Hematopoietic multipotent progenitor cell treated with erythropoietin and hydrocortisone succinate and interleukin-3 and kit ligand, for 17 days (in vitro differentiated cells): ENCODE measurements at regions not wholly inside any gene's neighbourhood (a gene's known extent, or its start where the extent isn't known, plus 50 kb on each side); places are given as distances from the start of the nearest gene placed in this dataset.

ENCODE experiments used
- DNase-seq: peaks from one replicate; pipeline ENCODE4 v3.0.0-alpha.2; 2015; ENCODE audit warnings: low spot score

DNA sequence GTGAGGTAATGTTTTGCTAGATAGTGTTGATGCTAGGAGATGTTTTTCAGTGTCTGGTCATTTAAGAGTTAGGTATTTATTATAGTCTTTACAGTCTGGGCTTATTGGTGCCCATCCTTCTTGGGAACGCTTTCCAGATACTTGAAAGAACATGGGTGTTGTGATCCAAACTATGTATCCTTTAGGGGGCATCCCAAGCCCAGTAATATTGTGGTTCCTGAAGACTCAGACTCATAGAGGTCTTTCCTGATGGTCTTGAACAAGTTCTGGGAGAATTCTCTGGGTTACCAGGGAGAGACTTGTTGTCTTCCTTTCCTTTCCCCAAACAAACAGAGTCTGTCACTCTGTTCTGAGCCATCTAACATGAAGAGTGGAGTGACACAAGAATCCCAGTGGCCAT, 99.7 kb upstream of the LRRC3B start:
- DNase-seq = no peak

DNA sequence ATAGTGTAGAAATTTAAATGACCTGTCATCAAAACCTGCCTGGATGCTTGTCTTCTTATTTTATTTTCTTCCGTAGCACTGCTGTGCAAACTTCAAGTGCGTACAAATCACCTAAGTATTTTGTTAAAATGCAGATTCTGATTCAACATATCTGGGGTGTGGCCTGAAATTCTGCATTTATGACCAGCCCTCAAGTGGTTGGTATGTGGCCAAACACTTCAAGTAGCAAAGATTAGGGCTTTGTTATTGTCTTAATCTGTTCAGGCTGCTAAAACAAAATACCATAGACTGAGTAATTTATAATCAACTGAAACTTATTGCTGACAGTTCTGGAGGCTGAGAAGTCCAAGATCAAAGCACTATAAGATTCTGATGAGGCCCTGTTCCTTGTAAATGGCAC, 97.6 kb upstream of the LRRC3B start:
- no peak for DNase-seq

DNA sequence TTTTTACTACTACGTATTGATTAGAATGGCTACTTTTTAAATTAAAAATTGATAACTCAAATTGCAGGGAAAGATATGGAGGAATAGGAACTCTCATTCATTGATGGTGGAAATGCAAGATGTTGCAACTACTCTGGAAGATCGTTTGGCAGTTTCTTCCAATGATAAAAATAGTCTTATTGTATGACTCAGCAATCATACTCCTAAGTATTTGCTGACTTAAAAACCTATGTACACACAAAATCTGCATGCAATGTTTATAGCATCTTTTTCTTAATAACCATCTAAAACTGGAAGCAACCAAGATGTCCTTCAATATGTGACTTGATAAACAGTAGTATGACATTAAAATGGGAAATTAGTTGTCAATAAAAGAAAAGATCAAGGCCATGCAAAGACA, 87.4 kb upstream of the LRRC3B start:
- no peak for DNase-seq

DNA sequence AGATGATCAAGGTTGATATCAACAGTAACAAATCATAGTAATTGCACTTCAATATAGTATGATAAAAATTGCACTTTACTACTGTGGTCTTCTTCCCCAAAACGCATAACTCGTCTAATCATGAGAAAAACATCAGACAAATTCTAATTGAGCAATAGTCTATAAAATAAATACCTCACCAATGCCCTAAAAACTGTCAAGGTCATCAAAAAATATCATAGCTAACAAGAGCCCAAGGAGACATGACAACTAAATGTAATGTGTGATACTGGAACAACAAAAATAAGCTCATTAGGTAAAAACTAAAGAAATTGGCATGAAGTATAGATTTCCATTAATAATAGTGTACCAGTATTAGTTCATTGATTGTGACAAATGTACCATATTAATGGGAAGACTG, 85.6 kb upstream of the LRRC3B start:
- DNase-seq = no peak

DNA sequence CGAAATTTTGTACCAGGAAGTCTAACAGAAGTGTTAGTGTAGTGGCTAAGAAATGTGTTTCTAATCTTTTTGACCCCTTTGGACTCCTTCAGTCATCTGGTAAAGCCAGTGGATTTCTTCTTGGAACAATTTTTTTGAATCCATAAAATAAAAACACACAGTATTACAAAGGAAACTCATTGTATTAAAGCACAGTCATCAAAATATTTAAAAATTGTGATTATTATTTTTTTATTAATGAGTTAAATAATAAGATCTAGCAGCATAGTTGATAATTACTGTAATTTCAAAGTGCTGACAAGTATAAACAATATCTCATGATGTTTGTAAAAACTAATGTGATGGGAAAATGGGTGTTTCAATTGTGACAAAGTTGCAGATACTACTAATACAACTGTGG, 72.2 kb upstream of the LRRC3B start:
- no peak for DNase-seq

DNA sequence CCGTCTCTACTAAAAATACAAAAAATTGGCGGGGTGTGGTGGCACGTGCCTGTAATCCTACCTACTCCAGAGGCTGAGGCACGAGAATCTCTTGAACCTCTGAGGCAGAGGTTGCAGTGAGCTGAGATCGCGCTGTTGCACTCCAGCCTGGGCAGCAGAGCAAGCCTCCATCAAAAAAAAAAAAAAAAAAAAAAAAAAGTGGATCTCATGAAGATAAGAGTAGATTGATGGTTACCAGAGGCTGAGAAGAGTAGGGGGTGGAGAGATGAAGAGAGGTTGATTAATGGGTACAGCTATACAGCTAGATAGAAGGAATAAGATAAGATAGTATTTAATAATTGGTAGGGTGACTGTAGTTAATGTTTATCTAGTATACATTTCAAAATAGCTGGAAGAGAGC, 65.9 kb upstream of the LRRC3B start:
- no peak for DNase-seq

DNA sequence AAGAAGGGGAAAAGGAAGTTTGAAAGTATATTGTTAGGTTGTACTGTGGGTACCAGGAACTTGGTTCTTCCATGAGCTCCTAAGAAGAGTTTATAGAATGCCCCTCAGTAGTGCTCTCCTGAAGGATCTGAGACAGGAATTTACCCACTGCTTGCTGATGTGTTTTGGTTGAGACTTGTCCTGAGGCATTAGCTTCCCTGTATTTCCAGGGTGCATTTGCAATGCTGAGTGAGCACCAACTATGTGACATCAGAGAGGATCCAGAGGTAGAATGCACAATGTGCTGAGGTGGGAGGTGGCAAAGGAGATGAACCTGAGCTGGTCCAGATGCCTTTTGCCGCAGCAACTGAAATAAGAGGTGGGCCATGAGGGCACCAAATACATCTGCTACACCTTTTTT, 64.3 kb upstream of the LRRC3B start:
- no peak for DNase-seq

DNA sequence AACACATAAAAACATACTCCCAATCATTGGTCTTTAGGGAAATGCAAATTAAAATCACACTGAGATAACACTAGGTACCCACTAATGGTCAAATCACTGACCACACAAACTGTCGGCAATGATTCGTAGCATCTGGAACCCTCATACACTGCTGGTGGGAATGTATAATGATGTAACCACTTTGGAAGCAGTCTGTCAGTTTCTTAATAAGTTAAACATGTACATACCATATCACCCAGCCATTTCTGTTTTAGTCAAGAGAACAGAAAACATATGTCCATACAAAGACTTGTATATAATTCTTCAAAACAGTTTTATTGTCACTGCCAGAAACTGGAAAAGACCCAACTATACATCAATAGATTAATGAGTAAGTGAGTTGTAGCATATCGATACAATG, 63.3 kb upstream of the LRRC3B start:
- no peak for DNase-seq

DNA sequence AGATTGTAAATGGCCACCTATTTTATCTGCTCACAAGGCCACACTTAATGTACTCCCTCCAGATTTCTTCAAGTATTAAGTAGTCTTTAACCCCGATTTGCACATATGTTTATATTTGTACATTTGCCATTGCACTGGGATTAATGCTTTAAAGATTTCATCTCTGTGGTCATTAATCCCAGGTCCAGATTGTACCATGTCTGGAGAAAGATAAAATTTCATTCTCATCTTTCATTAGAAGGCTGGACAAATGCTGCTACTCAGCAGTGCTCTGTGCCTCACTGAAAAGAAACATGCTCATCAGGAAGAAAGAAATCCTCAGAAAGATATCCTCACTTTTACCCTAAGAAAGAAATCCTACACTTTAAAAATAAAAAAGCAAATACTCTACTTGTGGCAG, 62.5 kb upstream of the LRRC3B start:
- DNase-seq = no peak

DNA sequence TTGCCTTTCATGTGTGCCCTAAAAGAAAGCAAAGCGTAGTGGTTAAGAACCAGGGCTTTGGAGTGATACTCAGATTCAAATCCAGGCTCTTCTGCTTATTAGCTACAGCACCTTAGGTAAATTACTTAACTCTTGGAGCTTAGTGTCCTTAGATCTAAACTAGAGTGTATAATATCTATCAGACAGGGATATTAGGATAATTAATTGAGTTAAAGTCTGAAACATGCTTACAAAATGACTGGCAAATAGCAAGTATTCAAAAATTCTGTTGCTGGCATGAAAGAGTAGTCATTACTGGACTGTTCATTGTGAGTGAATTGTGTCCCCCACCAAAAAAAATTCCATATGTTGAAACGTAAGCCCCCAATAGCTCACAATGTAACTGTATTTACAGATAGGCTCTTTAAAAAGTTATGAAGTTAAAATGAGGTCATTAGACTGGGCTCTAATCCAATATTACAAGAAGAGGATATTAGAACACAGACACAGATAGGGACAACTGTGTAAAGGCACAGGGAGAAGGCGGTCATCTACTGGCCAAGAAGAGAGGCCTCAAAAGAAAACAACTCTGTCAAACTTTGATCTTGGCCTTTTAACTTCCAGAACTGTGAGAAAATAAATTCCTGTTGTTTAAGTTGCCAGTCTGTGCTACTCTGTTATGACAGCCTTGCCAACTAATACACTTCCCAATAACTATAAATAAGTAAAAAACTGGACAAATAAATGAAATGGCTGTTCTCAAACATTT, 60.4 kb upstream of the LRRC3B start:
- DNase-seq = no peak
